NCI-H187 (cell line): ENCODE measurements at regions not wholly inside any gene's neighbourhood (a gene's known extent, or its start where the extent isn't known, plus 50 kb on each side); places are given as distances from the start of the nearest gene placed in this dataset.

Source experiments
- DNase-seq, 2 experiments: peaks; one replicate each; lab custom pipeline; 2025; lab: John Stamatoyannopoulos, UW

- DNase-seq = peak; percentile 10 to 13
Measured at GRCh38 chr6:44662461-44663121, 275.1 kb downstream of the CDC5L start.

- no peak for DNase-seq
Measured at GRCh38 chr6:44663860-44664634, 276.5 kb downstream of the CDC5L start.

- DNase-seq = no peak
Measured at GRCh38 chr6:44664716-44665115, 277.2 kb downstream of the CDC5L start.

- DNase-seq = no peak
Measured at GRCh38 chr6:44665143-44665542, 277.6 kb downstream of the CDC5L start.

- no peak for DNase-seq
Measured at GRCh38 chr6:44665683-44666082, 278.2 kb downstream of the CDC5L start.

- DNase-seq = no peak
Measured at GRCh38 chr6:44666324-44666723, 278.8 kb downstream of the CDC5L start.

GRCh38 chr6:44667226-44667625 lies 279.7 kb downstream of the CDC5L start:
- no peak for DNase-seq

GRCh38 chr6:44667668-44668390 lies 280.3 kb downstream of the CDC5L start:
- no peak for DNase-seq

- DNase-seq = no peak
Measured at GRCh38 chr6:44668391-44668930, 281.0 kb downstream of the CDC5L start.

GRCh38 chr6:44668976-44669934 lies 281.7 kb downstream of the CDC5L start:
- DNase-seq = no peak

- DNase-seq = no peak
Measured at GRCh38 chr6:44670146-44670545, 282.6 kb downstream of the CDC5L start.

- no peak for DNase-seq
Measured at GRCh38 chr6:44671333-44671732, 283.8 kb downstream of the CDC5L start.

GRCh38 chr6:44672086-44672485 lies 284.6 kb downstream of the CDC5L start:
- DNase-seq = no peak

GRCh38 chr6:44672841-44673240 lies 285.3 kb downstream of the CDC5L start:
- DNase-seq = no peak

- no peak for DNase-seq
Measured at GRCh38 chr6:44674226-44675155, 287.0 kb downstream of the CDC5L start.

- no peak for DNase-seq
Measured at GRCh38 chr6:44675449-44675848, 287.9 kb downstream of the CDC5L start.

GRCh38 chr6:44676246-44676790 lies 288.8 kb downstream of the CDC5L start:
- no peak for DNase-seq

GRCh38 chr6:44676826-44677433 lies 289.4 kb downstream of the CDC5L start:
- DNase-seq = no peak

GRCh38 chr6:44678252-44678935 lies 290.9 kb downstream of the CDC5L start:
- DNase-seq = no peak
